MM.1S (cell line): ENCODE measurements at regions not wholly inside any gene's neighbourhood (a gene's known extent, or its start where the extent isn't known, plus 50 kb on each side); places are given as distances from the start of the nearest gene placed in this dataset.

Source experiments
- DNase-seq: peaks from one replicate; pipeline ENCODE4 v3.0.0-alpha.2; 2015
- H2AFZ ChIP-seq: fragments of 300-600 bp; sonication (generic); 2 replicates; pipeline ENCODE4 v1.6.0; 2016; ENCODE audit warnings: antibody characterized with exemption, low read length
- H3F3A ChIP-seq: fragments of 300-600 bp; sonication (generic); 2 replicates; pipeline ENCODE4 v1.6.1; 2016; ENCODE audit warnings: mild to moderate bottlenecking, antibody characterized with exemption, low read length, moderate library complexity, mixed read lengths; ENCODE audit not compliant: insufficient read depth
- H3K27ac ChIP-seq: fragments of 300-600 bp; sonication (generic); 2 replicates; pipeline ENCODE4 v1.5.1; 2016; ENCODE audit warnings: mild to moderate bottlenecking, low read length
- H3K27me3 ChIP-seq: fragments of 300-600 bp; sonication (generic); replicated peaks from 2 replicates; pipeline ENCODE4 v1.6.0; 2016; ENCODE audit warnings: low read length; ENCODE audit not compliant: insufficient read depth
- H3K36me3 ChIP-seq: fragments of 300-600 bp; sonication (generic); replicated peaks from 2 replicates; pipeline ENCODE4 v1.6.1; 2016; ENCODE audit warnings: mild to moderate bottlenecking, low read length, mixed read lengths; ENCODE audit not compliant: insufficient read depth
- H3K4me1 ChIP-seq: fragments of 300-600 bp; sonication (generic); 2 replicates; pipeline ENCODE4 v1.6.1; 2016; ENCODE audit warnings: low read length, mixed read lengths
- H3K4me2 ChIP-seq: fragments of 300-600 bp; sonication (generic); 2 replicates; pipeline ENCODE4 v1.6.0; 2016; ENCODE audit warnings: low read depth, low read length
- H3K4me3 ChIP-seq: fragments of 300-600 bp; sonication (generic); 2 replicates; pipeline ENCODE4 v1.5.1; 2016; ENCODE audit warnings: low read length, mixed read lengths
- H3K79me2 ChIP-seq: fragments of 300-600 bp; sonication (generic); 2 replicates; pipeline ENCODE4 v1.6.1; 2016; ENCODE audit warnings: mixed run types, low read length, mixed read lengths
- H3K9ac ChIP-seq: fragments of 300-600 bp; sonication (generic); 2 replicates; pipeline ENCODE4 v1.6.1; 2016; ENCODE audit warnings: low read length, mixed read lengths
- H3K9me2 ChIP-seq: fragments of 300-600 bp; sonication (generic); replicated peaks from 2 replicates; pipeline ENCODE4 v1.6.1; 2016; ENCODE audit warnings: mild to moderate bottlenecking, low read length, mixed read lengths; ENCODE audit not compliant: insufficient read depth
- H3K9me3 ChIP-seq: fragments of 300-600 bp; sonication (generic); replicated peaks from 2 replicates; pipeline ENCODE4 v1.6.1; 2016; ENCODE audit warnings: mild to moderate bottlenecking, low read length, mixed read lengths; ENCODE audit not compliant: insufficient read depth
- H4K20me1 ChIP-seq: fragments of 300-600 bp; sonication (generic); 2 replicates; pipeline ENCODE4 v1.6.1; 2016; ENCODE audit warnings: mild to moderate bottlenecking, low read length, moderate library complexity, mixed read lengths; ENCODE audit not compliant: insufficient read depth
- CTCF ChIP-seq: fragments of 300-600 bp; sonication (generic); IDR thresholded peaks from 2 replicates; pipeline ENCODE4 v1.5.1; 2016; ENCODE audit warnings: antibody characterized with exemption, low read length, mixed read lengths
- EZH2 ChIP-seq: fragments of 300-600 bp; sonication (generic); optimal IDR thresholded peaks from 2 replicates; pipeline ENCODE3; 2017; ENCODE audit warnings: low read depth, mild to moderate bottlenecking, antibody characterized with exemption, low read length, mixed read lengths
- EZH2phosphoT487 ChIP-seq: fragments of 300-600 bp; sonication (generic); IDR thresholded peaks from 2 replicates; pipeline ENCODE4 v1.6.1; 2018; ENCODE audit warnings: antibody characterized with exemption, low read length

GRCh38 chr14:65329481-65329880 is 83.0 kb upstream of the FUT8 start:
- H2AFZ ChIP-seq = no peak overlapping the region
- H3K4me2 ChIP-seq = no peak overlapping the region
- no peaks in the 10 kb centered on the region for H3K79me2 ChIP-seq

GRCh38 chr14:65329911-65330310 is 82.6 kb upstream of the FUT8 start:
- Histone ChIP-seq H3K27me3 (no peaks in the 10 kb centered on the region), H3K9me3 (no peaks in the 10 kb centered on the region), H4K20me1 (no peaks in the 10 kb centered on the region), H3K4me2 (no peak overlapping the region), H3K9me2 (no peaks in the 10 kb centered on the region), H2AFZ (no peak overlapping the region), H3K9ac (no peak overlapping the region), H3K79me2 (no peaks in the 10 kb centered on the region), H3F3A (peaks cover 9% of the 10 kb centered on the region; the same call in 1 of the 2 replicates), H3K27ac (no peak overlapping the region), H3K36me3 (no peaks in the 10 kb centered on the region), H3K4me3 (no peak overlapping the region), H3K4me1 (peaks cover 26% of the 10 kb centered on the region)
- TF ChIP-seq EZH2phosphoT487 = no peak
- no peak for TF ChIP-seq EZH2
- no peak for TF ChIP-seq CTCF
- no peak for DNase-seq

More at GRCh38 chr14:65329481-65329880, 83.0 kb upstream of the FUT8 start:
- no peak overlapping the region for H3K27ac ChIP-seq
- no peaks in the 10 kb centered on the region for H3K27me3 ChIP-seq
- no peak overlapping the region for H3K9ac ChIP-seq
- no peak overlapping the region for H3K4me3 ChIP-seq
- peaks cover 6% of the 10 kb centered on the region; the same call in 1 of the 2 replicates for H3F3A ChIP-seq
- no peak for TF ChIP-seq EZH2phosphoT487
- no peak for TF ChIP-seq EZH2
- TF ChIP-seq CTCF = no peak
- H3K36me3 ChIP-seq = no peaks in the 10 kb centered on the region
- H3K9me2 ChIP-seq = no peaks in the 10 kb centered on the region
- no peak for DNase-seq
- peaks cover 22% of the 10 kb centered on the region for H3K4me1 ChIP-seq
- H4K20me1 ChIP-seq = no peaks in the 10 kb centered on the region
- no peaks in the 10 kb centered on the region for H3K9me3 ChIP-seq

GRCh38 chr14:65330416-65330815 is 82.1 kb upstream of the FUT8 start:
- H3K4me1 ChIP-seq = peaks cover 30% of the 10 kb centered on the region
- H3K9ac ChIP-seq = no peak overlapping the region
- no peak overlapping the region for H3K4me2 ChIP-seq

More at GRCh38 chr14:65330416-65330815, 82.1 kb upstream of the FUT8 start:
- no peaks in the 10 kb centered on the region for H4K20me1 ChIP-seq
- H3F3A ChIP-seq = peaks cover 9% of the 10 kb centered on the region; the same call in 1 of the 2 replicates
- H3K36me3 ChIP-seq = no peaks in the 10 kb centered on the region
- H3K79me2 ChIP-seq = no peaks in the 10 kb centered on the region
- TF ChIP-seq CTCF (no peak), EZH2phosphoT487 (no peak), EZH2 (no peak)
- DNase-seq = no peak
- no peaks in the 10 kb centered on the region for H3K27me3 ChIP-seq
- no peak overlapping the region for H3K27ac ChIP-seq
- no peak overlapping the region for H2AFZ ChIP-seq
- no peaks in the 10 kb centered on the region for H3K9me2 ChIP-seq
- H3K9me3 ChIP-seq = no peaks in the 10 kb centered on the region
- no peak overlapping the region for H3K4me3 ChIP-seq
